HepG2 (cell line): ENCODE measurements at regions not wholly inside any gene's neighbourhood (a gene's known extent, or its start where the extent isn't known, plus 50 kb on each side); places are given as distances from the start of the nearest gene placed in this dataset.

Experiments
- ATAC-seq: fragments of 200-7000 bp; cut with Tn5 transposase; 3 replicates; pipeline ENCODE4 v1.9.1; 2020; ENCODE audit warnings: mild to moderate bottlenecking, moderate library complexity
- BruUV-seq: library from RNA; stranded (reverse); fragments of 400-500 nt; replicated peaks from 2 replicates; lab custom pipeline; 2021; lab: Mats Ljungman, UMichigan
- CTCF ChIA-PET: fragments of 300-600 bp; formaldehyde crosslinking; extraction: SDS; loops from one replicate; lab custom pipeline; 2021; ENCODE audit warnings: low total read pairs, inconsistent platforms, low intra/inter-chr PET ratio; lab: Yijun Ruan, JAX
- POLR2A ChIA-PET: fragments of 350-600 bp; sonication (Branson Sonifier 250); formaldehyde crosslinking; loops from one replicate; lab custom pipeline; 2020; ENCODE audit warnings: antibody characterized with exemption, inconsistent platforms; lab: Yijun Ruan, JAX
- DNase-seq: peaks from one replicate; pipeline ENCODE4 v3.0.0-alpha.2; 2015; ENCODE audit warnings: low spot score
- FAIRE-seq: peaks from 3 replicates; lab custom pipeline; 2011; peaks lifted over from hg19 to GRCh38; lab: Jason Lieb, UNC
- H2AFZ ChIP-seq: one replicate; pipeline ENCODE4 v1.6.1; 2011; ENCODE audit warnings: low read length, inconsistent platforms
- H3K27ac ChIP-seq: fragments of 300-600 bp; 3 replicates; pipeline ENCODE4 v1.8.0; 2011; ENCODE audit warnings: mixed run types, mild to moderate bottlenecking, mixed read lengths, low read length, inconsistent platforms; ENCODE audit not compliant: insufficient read depth; ENCODE audit errors: extremely low read length
- H3K27me3 ChIP-seq, 2 experiments: fragments of 200-600 bp in 1 of 2; 2 replicates in 1 of 2; 3 replicates in 1 of 2; pipeline versions ENCODE4 v1.6.0 to v1.8.0; 2011; ENCODE audit warnings: low read length in 2 of 2, mild to moderate bottlenecking in 2 of 2, moderate library complexity in 2 of 2, inconsistent platforms in 1 of 2; ENCODE audit not compliant: insufficient read depth in 2 of 2, control insufficient read depth in 1 of 2
- H3K36me3 ChIP-seq, 2 experiments: fragments of 200-600 bp in 1 of 2; replicated peaks in 1 of 2; 2 replicates in 1 of 2; 3 replicates in 1 of 2; pipeline versions ENCODE4 v1.5.1 to v1.8.0; 2011; ENCODE audit warnings: low read length in 2 of 2, inconsistent platforms in 1 of 2; ENCODE audit not compliant: insufficient read depth in 2 of 2, control insufficient read depth in 1 of 2
- H3K4me1 ChIP-seq: 2 replicates; pipeline ENCODE4 v1.5.1; 2012; ENCODE audit warnings: low read length, inconsistent platforms; ENCODE audit not compliant: insufficient read depth
- H3K4me2 ChIP-seq: 2 replicates; pipeline ENCODE4 v1.6.0; 2011; ENCODE audit warnings: low read depth, low read length, inconsistent platforms
- H3K4me3 ChIP-seq, 3 experiments: fragments of 200-600 bp in 1 of 3; sonication (generic), shearing (Covaris generic) in 1 of 3; replicated peaks in 1 of 3; 2 replicates each; pipeline ENCODE4 v1.5.1; 2011 to 2016; ENCODE audit warnings: low read length in 3 of 3, inconsistent platforms in 2 of 3, low read depth in 2 of 3, mild to moderate bottlenecking in 2 of 3, control low read depth in 1 of 3, mixed read lengths in 1 of 3; ENCODE audit not compliant: insufficient read depth in 1 of 3
- H3K79me2 ChIP-seq: one replicate; pipeline ENCODE4 v1.6.1; 2011; ENCODE audit warnings: low read length, inconsistent platforms; ENCODE audit not compliant: insufficient read depth
- H3K9ac ChIP-seq: 2 replicates; pipeline ENCODE4 v1.6.0; 2011; ENCODE audit warnings: mild to moderate bottlenecking, low read depth, low read length, inconsistent platforms; ENCODE audit not compliant: insufficient read depth
- H3K9me3 ChIP-seq: 2 replicates; pipeline ENCODE4 v1.5.1; 2012; ENCODE audit warnings: mild to moderate bottlenecking, low read length
- H4K20me1 ChIP-seq: 2 replicates; pipeline ENCODE4 v1.6.0; 2011; ENCODE audit warnings: inconsistent platforms, mild to moderate bottlenecking, low read length, moderate library complexity; ENCODE audit not compliant: insufficient read depth
- NFATC3 ChIP-seq: sonication (generic); formaldehyde crosslinking; IDR thresholded peaks from 2 replicates; pipeline ENCODE4 v1.5.1; 2020; ENCODE audit warnings: mild to moderate bottlenecking, missing genetic modification reagents
- WGBS: methylation state at CpG from one replicate; pipeline ENCODE4 v1.1.6; 2017; ENCODE audit warnings: low lambda C conversion rate; 5-methylcytosine and 5-hydroxymethylcytosine counted together
- in situ Hi-C: cut with HindIII; loops from 2 replicates; pipeline ENCODE4 v1.10.0; 2017; ENCODE audit warnings: low pct_unique_long_range_greater_than_20kb; ENCODE audit not compliant: extremely low pct_ligation_motif_present
- intact Hi-C: fragments of 100-400 bp; cut with micrococcal nuclease; formaldehyde crosslinking; loops from one replicate; pipeline ENCODE4 v1.10.0; 2022; ENCODE audit not compliant: unreplicated experiment
- TF ChIP-seq, protein P1 (sequence below): sonication (generic); formaldehyde crosslinking; IDR thresholded peaks from 2 replicates; pipeline ENCODE4 v1.8.0; 2022; ENCODE audit warnings: missing genetic modification reagents, mild to moderate bottlenecking, moderate library complexity, borderline replicate concordance
- TF ChIP-seq, protein P2 (sequence below): sonication (generic); formaldehyde crosslinking; IDR thresholded peaks from 2 replicates; pipeline ENCODE4 v1.4.0; 2020; ENCODE audit warnings: missing genetic modification reagents

DNA sequence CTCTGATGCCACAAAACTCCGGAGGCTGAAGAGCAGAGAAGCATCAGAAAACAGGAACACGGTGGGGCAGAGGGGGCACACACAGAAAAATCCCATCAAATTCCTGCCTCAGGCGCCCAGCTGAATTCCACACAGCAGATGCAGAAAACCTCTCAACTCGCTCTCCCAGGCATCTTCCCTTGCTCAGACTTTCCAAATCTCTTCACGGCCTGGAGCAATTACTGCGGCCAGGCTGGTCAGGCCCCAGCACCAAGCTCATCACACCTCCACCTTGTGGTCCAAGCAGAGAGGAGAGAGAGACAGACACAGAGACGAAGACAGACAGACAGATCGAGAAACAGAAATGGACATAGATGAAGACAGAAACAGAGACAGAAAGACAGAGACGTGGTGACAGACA, 89.0 kb downstream of the NCOR2 start (continued):
- TF ChIP-seq, protein P1, sequence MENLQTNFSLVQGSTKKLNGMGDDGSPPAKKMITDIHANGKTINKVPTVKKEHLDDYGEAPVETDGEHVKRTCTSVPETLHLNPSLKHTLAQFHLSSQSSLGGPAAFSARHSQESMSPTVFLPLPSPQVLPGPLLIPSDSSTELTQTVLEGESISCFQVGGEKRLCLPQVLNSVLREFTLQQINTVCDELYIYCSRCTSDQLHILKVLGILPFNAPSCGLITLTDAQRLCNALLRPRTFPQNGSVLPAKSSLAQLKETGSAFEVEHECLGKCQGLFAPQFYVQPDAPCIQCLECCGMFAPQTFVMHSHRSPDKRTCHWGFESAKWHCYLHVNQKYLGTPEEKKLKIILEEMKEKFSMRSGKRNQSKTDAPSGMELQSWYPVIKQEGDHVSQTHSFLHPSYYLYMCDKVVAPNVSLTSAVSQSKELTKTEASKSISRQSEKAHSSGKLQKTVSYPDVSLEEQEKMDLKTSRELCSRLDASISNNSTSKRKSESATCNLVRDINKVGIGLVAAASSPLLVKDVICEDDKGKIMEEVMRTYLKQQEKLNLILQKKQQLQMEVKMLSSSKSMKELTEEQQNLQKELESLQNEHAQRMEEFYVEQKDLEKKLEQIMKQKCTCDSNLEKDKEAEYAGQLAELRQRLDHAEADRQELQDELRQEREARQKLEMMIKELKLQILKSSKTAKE (CRISPR knock-in tag) = no peak
- no peak for TF ChIP-seq NFATC3 (CRISPR knock-in tag)

DNA sequence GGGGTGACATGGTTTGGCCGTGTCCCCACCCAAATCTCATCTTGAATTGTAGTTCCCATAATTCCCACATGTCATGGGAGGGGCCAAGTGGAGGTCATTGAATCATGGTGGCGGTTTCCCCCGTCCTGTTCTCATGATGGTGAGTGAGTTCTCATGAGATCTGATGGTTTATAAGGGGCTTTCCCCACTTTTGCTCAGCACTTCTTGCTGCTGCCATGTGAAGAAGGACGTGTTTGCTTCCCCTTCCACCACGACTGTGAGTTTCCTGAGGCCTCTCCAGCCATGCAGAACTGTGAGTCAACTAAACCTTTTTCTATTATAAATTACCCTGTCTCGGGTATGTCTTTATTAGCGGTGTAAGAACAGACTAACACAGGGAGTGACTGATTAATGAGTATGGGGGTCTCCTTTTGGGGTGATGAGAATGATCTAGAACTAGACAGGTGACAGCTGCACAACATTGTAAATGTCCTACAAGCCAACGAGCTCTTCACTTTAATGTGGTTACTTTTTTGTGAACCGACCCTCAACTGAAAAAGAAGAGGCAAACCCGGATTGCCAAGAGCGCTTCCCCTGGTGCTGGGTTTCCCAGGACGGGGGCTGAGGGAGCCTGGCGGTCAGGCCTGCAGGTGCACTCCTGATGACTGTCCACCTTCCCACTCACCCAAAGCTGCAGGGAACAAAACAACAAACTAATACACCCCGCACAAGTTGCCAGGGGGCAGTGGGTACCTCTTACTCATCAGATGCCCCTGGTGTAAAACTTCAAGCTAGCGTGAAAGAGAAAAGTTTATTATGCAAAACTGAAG, 90.1 kb downstream of the NCOR2 start:
- ATAC-seq = no peak
- Histone ChIP-seq H3K36me3 (peaks cover 13 to 44% of the 10 kb centered on the region in 2 experiments; a peak in 4 of 5 replicates), H4K20me1 (0 out of 2 replicates have a peak, but pooled peaks cover 4% of the 10 kb centered on the region), H3K79me2 (no peaks in the 10 kb centered on the region), H3K4me3 (no peak overlapping the region), H3K4me1 (peaks cover 29% of the 10 kb centered on the region), H3K9me3 (no peaks in the 10 kb centered on the region), H2AFZ (no peak overlapping the region), H3K4me2 (no peak overlapping the region), H3K9ac (no peak overlapping the region), H3K27me3 (no peaks in the 10 kb centered on the region), H3K27ac (no peak overlapping the region)
- DNase-seq = no peak
- intact Hi-C loops (no loop called here), in situ Hi-C loops (no loop called here)
- BruUV-seq = no TSS peak
- CTCF ChIA-PET = no interaction called here
- no peak for FAIRE-seq
- POLR2A ChIA-PET = no interaction called here
- WGBS = 96% methylated on average over 15 of the region's 15 CpGs
- TF ChIP-seq, protein P2, sequence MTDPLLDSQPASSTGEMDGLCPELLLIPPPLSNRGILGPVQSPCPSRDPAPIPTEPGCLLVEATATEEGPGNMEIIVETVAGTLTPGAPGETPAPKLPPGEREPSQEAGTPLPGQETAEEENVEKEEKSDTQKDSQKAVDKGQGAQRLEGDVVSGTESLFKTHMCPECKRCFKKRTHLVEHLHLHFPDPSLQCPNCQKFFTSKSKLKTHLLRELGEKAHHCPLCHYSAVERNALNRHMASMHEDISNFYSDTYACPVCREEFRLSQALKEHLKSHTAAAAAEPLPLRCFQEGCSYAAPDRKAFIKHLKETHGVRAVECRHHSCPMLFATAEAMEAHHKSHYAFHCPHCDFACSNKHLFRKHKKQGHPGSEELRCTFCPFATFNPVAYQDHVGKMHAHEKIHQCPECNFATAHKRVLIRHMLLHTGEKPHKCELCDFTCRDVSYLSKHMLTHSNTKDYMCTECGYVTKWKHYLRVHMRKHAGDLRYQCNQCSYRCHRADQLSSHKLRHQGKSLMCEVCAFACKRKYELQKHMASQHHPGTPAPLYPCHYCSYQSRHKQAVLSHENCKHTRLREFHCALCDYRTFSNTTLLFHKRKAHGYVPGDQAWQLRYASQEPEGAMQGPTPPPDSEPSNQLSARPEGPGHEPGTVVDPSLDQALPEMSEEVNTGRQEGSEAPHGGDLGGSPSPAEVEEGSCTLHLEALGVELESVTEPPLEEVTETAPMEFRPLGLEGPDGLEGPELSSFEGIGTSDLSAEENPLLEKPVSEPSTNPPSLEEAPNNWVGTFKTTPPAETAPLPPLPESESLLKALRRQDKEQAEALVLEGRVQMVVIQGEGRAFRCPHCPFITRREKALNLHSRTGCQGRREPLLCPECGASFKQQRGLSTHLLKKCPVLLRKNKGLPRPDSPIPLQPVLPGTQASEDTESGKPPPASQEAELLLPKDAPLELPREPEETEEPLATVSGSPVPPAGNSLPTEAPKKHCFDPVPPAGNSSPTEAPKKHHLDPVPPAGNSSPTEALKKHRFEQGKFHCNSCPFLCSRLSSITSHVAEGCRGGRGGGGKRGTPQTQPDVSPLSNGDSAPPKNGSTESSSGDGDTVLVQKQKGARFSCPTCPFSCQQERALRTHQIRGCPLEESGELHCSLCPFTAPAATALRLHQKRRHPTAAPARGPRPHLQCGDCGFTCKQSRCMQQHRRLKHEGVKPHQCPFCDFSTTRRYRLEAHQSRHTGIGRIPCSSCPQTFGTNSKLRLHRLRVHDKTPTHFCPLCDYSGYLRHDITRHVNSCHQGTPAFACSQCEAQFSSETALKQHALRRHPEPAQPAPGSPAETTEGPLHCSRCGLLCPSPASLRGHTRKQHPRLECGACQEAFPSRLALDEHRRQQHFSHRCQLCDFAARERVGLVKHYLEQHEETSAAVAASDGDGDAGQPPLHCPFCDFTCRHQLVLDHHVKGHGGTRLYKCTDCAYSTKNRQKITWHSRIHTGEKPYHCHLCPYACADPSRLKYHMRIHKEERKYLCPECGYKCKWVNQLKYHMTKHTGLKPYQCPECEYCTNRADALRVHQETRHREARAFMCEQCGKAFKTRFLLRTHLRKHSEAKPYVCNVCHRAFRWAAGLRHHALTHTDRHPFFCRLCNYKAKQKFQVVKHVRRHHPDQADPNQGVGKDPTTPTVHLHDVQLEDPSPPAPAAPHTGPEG (CRISPR knock-in tag) = no peak
